GM12878 (cell line): ENCODE measurements at regions not wholly inside any gene's neighbourhood (a gene's known extent, or its start where the extent isn't known, plus 50 kb on each side); places are given as distances from the start of the nearest gene placed in this dataset.

Source experiments
- ATAC-seq: fragments of 200-7000 bp; cut with Tn5 transposase; 3 replicates; pipeline ENCODE4 v1.9.1; 2020; ENCODE audit warnings: mild to moderate bottlenecking, moderate library complexity
- BruUV-seq: library from RNA; stranded (reverse); fragments of 400-500 nt; replicated peaks from 2 replicates; lab custom pipeline; 2021; lab: Mats Ljungman, UMichigan
- CTCF ChIA-PET: fragments of 300-600 bp; sonication (Branson Sonifier 250); formaldehyde crosslinking; extraction: SDS; loops from one replicate; lab custom pipeline; 2021; ENCODE audit warnings: inconsistent platforms; lab: Yijun Ruan, JAX
- POLR2A ChIA-PET: fragments of 350-600 bp; formaldehyde crosslinking; extraction: SDS; loops from one replicate; lab custom pipeline; 2021; ENCODE audit warnings: inconsistent platforms; lab: Charles Lee
- RAD21 ChIA-PET: fragments of 300-600 bp; sonication (Branson Sonifier 250); formaldehyde crosslinking; loops from one replicate; lab custom pipeline; 2023; ENCODE audit warnings: antibody characterized with exemption; ENCODE audit not compliant: unreplicated experiment; lab: Charles Lee
- SMC1A ChIA-PET: fragments of 300-600 bp; sonication (Branson Sonifier 250); formaldehyde crosslinking; loops from one replicate; lab custom pipeline; 2023; ENCODE audit not compliant: unreplicated experiment, uncharacterized antibody; lab: Charles Lee
- DNase-seq: peaks from one replicate; pipeline ENCODE4 v3.0.0-alpha.2; 2011; ENCODE audit warnings: low read depth, low spot score
- FAIRE-seq: peaks from 3 replicates; lab custom pipeline; 2011; peaks lifted over from hg19 to GRCh38; lab: Jason Lieb, UNC
- H2AFZ ChIP-seq: 2 replicates; pipeline ENCODE4 v1.6.0; 2011; ENCODE audit warnings: low read depth, low read length, control low read depth; ENCODE audit not compliant: control insufficient read depth
- H3K27ac ChIP-seq: 2 replicates; pipeline ENCODE4 v1.5.1; 2011; ENCODE audit warnings: control low read depth; ENCODE audit not compliant: control insufficient read depth, insufficient read depth
- H3K27me3 ChIP-seq, 2 experiments: replicated peaks in 1 of 2; 2 replicates each; pipeline versions ENCODE4 v1.6.0 to v1.6.1; 2011; ENCODE audit warnings: low read length in 1 of 2; ENCODE audit not compliant: control insufficient read depth in 2 of 2, insufficient read depth in 2 of 2
- H3K36me3 ChIP-seq, 2 experiments: 2 replicates each; pipeline ENCODE4 v1.5.1; 2011; ENCODE audit warnings: low read length in 1 of 2; ENCODE audit not compliant: control insufficient read depth in 2 of 2, insufficient read depth in 2 of 2
- H3K4me1 ChIP-seq: 2 replicates; pipeline ENCODE4 v1.6.1; 2011; ENCODE audit warnings: mild to moderate bottlenecking, low read length, moderate library complexity, mixed read lengths; ENCODE audit not compliant: control insufficient read depth, insufficient read depth
- H3K4me2 ChIP-seq: 2 replicates; pipeline ENCODE4 v1.6.0; 2011; ENCODE audit warnings: control low read depth; ENCODE audit not compliant: control insufficient read depth, insufficient read depth
- H3K4me3 ChIP-seq: fragments of 200-600 bp; sonication (generic); 2 replicates; pipeline ENCODE4 v1.5.1; 2016
- H3K79me2 ChIP-seq: 2 replicates; pipeline ENCODE4 v1.6.0; 2011; ENCODE audit warnings: low read length; ENCODE audit not compliant: control insufficient read depth, insufficient read depth
- H3K9ac ChIP-seq: 2 replicates; pipeline ENCODE4 v1.8.0; 2011; ENCODE audit warnings: low read length, control low read depth, mixed read lengths; ENCODE audit not compliant: control insufficient read depth, insufficient read depth
- H3K9me3 ChIP-seq: replicated peaks from 3 replicates; pipeline ENCODE4 v1.5.1; 2011; ENCODE audit warnings: mild to moderate bottlenecking, low read length; ENCODE audit not compliant: control insufficient read depth, insufficient read depth
- H4K20me1 ChIP-seq: 2 replicates; pipeline ENCODE4 v1.6.0; 2011; ENCODE audit not compliant: control insufficient read depth, insufficient read depth
- CHD4 ChIP-seq: fragments of 200-600 bp; sonication (generic); IDR thresholded peaks from 2 replicates; pipeline ENCODE4 v1.6.1; 2016; ENCODE audit warnings: mild to moderate bottlenecking
- HCFC1 ChIP-seq: fragments of 150-350 bp; IDR thresholded peaks from 2 replicates; pipeline ENCODE4 v1.6.1; 2014; ENCODE audit warnings: low read length
- HDGF ChIP-seq: fragments of 450-650 bp; IDR thresholded peaks from 2 replicates; pipeline ENCODE4 v1.6.1; 2016; ENCODE audit warnings: antibody characterized with exemption
- KAT2A ChIP-seq: conservative IDR thresholded peaks from 2 replicates; pipeline ENCODE4 v1.6.1; 2011; ENCODE audit warnings: low read depth, low read length; ENCODE audit not compliant: control insufficient read depth
- NR2C2 ChIP-seq: IDR thresholded peaks from 2 replicates; pipeline ENCODE4 v1.6.1; 2011; ENCODE audit warnings: borderline replicate concordance, low read depth; ENCODE audit not compliant: control insufficient read depth, insufficient read length
- STAT3 ChIP-seq: IDR thresholded peaks from 2 replicates; pipeline ENCODE4 v1.6.1; 2011; ENCODE audit warnings: low read depth, low read length, improper control_type of control experiment
- SUZ12 ChIP-seq: fragments of 200-600 bp; sonication (generic); IDR thresholded peaks from one replicate; pipeline ENCODE4 v1.6.1; 2018; ENCODE audit warnings: antibody characterized with exemption, mild to moderate bottlenecking; ENCODE audit not compliant: unreplicated experiment
- ZBED1 ChIP-seq: IDR thresholded peaks from 2 replicates; pipeline ENCODE4 v1.6.1; 2016; ENCODE audit warnings: borderline replicate concordance
- ZBTB11 ChIP-seq: fragments of 450-650 bp; formaldehyde crosslinking; IDR thresholded peaks from 2 replicates; pipeline ENCODE4 v1.5.0; 2022; ENCODE audit warnings: mild to moderate bottlenecking, missing genetic modification characterization
- WGBS: methylation state at CpG from one replicate; pipeline ENCODE4 v1.1.6; 2016; ENCODE audit warnings: low lambda C conversion rate; ENCODE audit not compliant: insufficient replicate concordance, insufficient coverage; ENCODE audit errors: missing lambda C conversion rate; 5-methylcytosine and 5-hydroxymethylcytosine counted together
- in situ Hi-C: fragments of 300-500 bp; cut with MboI; formaldehyde crosslinking; loops from 9 replicates; pipeline ENCODE4 v1.14.3; 2018; ENCODE audit warnings: mixed read lengths
- intact Hi-C: fragments of 100-400 bp; cut with micrococcal nuclease; formaldehyde crosslinking; loops from one replicate; pipeline ENCODE4 v1.14.2; 2022; ENCODE audit not compliant: unreplicated experiment

- H3K79me2 ChIP-seq = no peaks in the 10 kb centered on the region
- H3K27ac ChIP-seq = no peak overlapping the region
- no TSS peak for BruUV-seq
- H3K4me1 ChIP-seq = no peaks in the 10 kb centered on the region
- no peak overlapping the region for H3K4me3 ChIP-seq
- TF ChIP-seq HCFC1 = no peak
- TF ChIP-seq NR2C2 = no peak
- TF ChIP-seq CHD4 = no peak
- TF ChIP-seq SUZ12 = no peak
- no peak for TF ChIP-seq KAT2A
- no peak for TF ChIP-seq HDGF
- TF ChIP-seq STAT3 = no peak
- no peak overlapping the region for H2AFZ ChIP-seq
- CTCF ChIA-PET = interaction anchor here (0.9 to 1.9 kb wide), 6 partner anchors 8 to 463 kb away, joined by 3 to 10 read pairs (median 4); no protein-coding TSS in a partner anchor
- H3K9ac ChIP-seq = no peak overlapping the region
- H3K36me3 ChIP-seq = no peaks in the 10 kb centered on the region
- 15% methylated on average over 3 of the region's 3 CpGs for WGBS
- FAIRE-seq = no peak
- in situ Hi-C loops (no loop called here), intact Hi-C loops (no loop called here)
- RAD21 ChIA-PET = interaction anchor here (0.8 to 1.5 kb wide), 2 partner anchors 32 to 127 kb away, joined by 3 to 4 read pairs; no protein-coding TSS in a partner anchor
- H3K4me2 ChIP-seq = no peak overlapping the region
- H4K20me1 ChIP-seq = no peaks in the 10 kb centered on the region
- H3K27me3 ChIP-seq = peaks cover 0 to 3% of the 10 kb centered on the region in 2 experiments; a peak in 2 of 4 replicates
- no peak for ATAC-seq
- SMC1A ChIA-PET = interaction anchor here (0.8 to 2.0 kb wide), 10 partner anchors 9 to 128 kb away, joined by 3 to 8 read pairs (median 4); no protein-coding TSS in a partner anchor
- no peak for DNase-seq
- POLR2A ChIA-PET = no interaction called here
- H3K9me3 ChIP-seq = no peaks in the 10 kb centered on the region
These were observed 417.1 kb downstream of the MTX2 start for GRCh38 chr2:176686328-176686727.

GRCh38 chr2:176687342-176687741 lies 418.1 kb downstream of the MTX2 start:
- CTCF ChIA-PET = interaction anchor here (0.7 to 1.5 kb wide), 6 partner anchors 9 to 462 kb away, joined by 3 to 5 read pairs (median 4); no protein-coding TSS in a partner anchor
- 35% methylated on average over 4 of the region's 4 CpGs for WGBS
- FAIRE-seq = no peak

More at GRCh38 chr2:176687342-176687741, 418.1 kb downstream of the MTX2 start:
- DNase-seq = no peak
- Histone ChIP-seq H3K79me2 (no peaks in the 10 kb centered on the region), H3K9me3 (no peaks in the 10 kb centered on the region), H3K4me1 (no peaks in the 10 kb centered on the region), H4K20me1 (no peaks in the 10 kb centered on the region), H3K27me3 (peaks cover 0 to 3% of the 10 kb centered on the region in 2 experiments; a peak in 2 of 4 replicates), H3K9ac (no peak overlapping the region), H3K4me3 (no peak overlapping the region), H3K4me2 (no peak overlapping the region), H2AFZ (no peak overlapping the region), H3K27ac (no peak overlapping the region), H3K36me3 (no peaks in the 10 kb centered on the region)
- RAD21 ChIA-PET = interaction anchor here (0.6 to 1.5 kb wide), 3 partner anchors 9 to 33 kb away, joined by 3 to 4 read pairs (median 3); no protein-coding TSS in a partner anchor
- SMC1A ChIA-PET = interaction anchor here (0.7 to 2.0 kb wide), 6 partner anchors 10 to 460 kb away, joined by 3 to 8 read pairs (median 4); no protein-coding TSS in a partner anchor
- in situ Hi-C loops = no loop called here
- intact Hi-C loops = no loop called here
- ATAC-seq = no peak
- no TSS peak for BruUV-seq
- POLR2A ChIA-PET = no interaction called here
- TF ChIP-seq HDGF (no peak), ZBTB11 (CRISPR knock-in tag) (no peak), ZBED1 (no peak)
